GM12878 (cell line): ENCODE measurements at regions not wholly inside any gene's neighbourhood (a gene's known extent, or its start where the extent isn't known, plus 50 kb on each side); places are given as distances from the start of the nearest gene placed in this dataset.

Experiments
- ATAC-seq: fragments of 200-7000 bp; cut with Tn5 transposase; 3 replicates; pipeline ENCODE4 v1.9.1; 2020; ENCODE audit warnings: mild to moderate bottlenecking, moderate library complexity
- BruUV-seq: library from RNA; stranded (reverse); fragments of 400-500 nt; replicated peaks from 2 replicates; lab custom pipeline; 2021; lab: Mats Ljungman, UMichigan
- CTCF ChIA-PET: fragments of 300-600 bp; sonication (Branson Sonifier 250); formaldehyde crosslinking; extraction: SDS; loops from one replicate; lab custom pipeline; 2021; ENCODE audit warnings: inconsistent platforms; lab: Yijun Ruan, JAX
- POLR2A ChIA-PET: fragments of 350-600 bp; formaldehyde crosslinking; extraction: SDS; loops from one replicate; lab custom pipeline; 2021; ENCODE audit warnings: inconsistent platforms; lab: Charles Lee
- RAD21 ChIA-PET: fragments of 300-600 bp; sonication (Branson Sonifier 250); formaldehyde crosslinking; loops from one replicate; lab custom pipeline; 2023; ENCODE audit warnings: antibody characterized with exemption; ENCODE audit not compliant: unreplicated experiment; lab: Charles Lee
- SMC1A ChIA-PET: fragments of 300-600 bp; sonication (Branson Sonifier 250); formaldehyde crosslinking; loops from one replicate; lab custom pipeline; 2023; ENCODE audit not compliant: unreplicated experiment, uncharacterized antibody; lab: Charles Lee
- DNase-seq: peaks from one replicate; pipeline ENCODE4 v3.0.0-alpha.2; 2011; ENCODE audit warnings: low read depth, low spot score
- FAIRE-seq: peaks from 3 replicates; lab custom pipeline; 2011; peaks lifted over from hg19 to GRCh38; lab: Jason Lieb, UNC
- H2AFZ ChIP-seq: 2 replicates; pipeline ENCODE4 v1.6.0; 2011; ENCODE audit warnings: low read depth, low read length, control low read depth; ENCODE audit not compliant: control insufficient read depth
- H3K27ac ChIP-seq: 2 replicates; pipeline ENCODE4 v1.5.1; 2011; ENCODE audit warnings: control low read depth; ENCODE audit not compliant: control insufficient read depth, insufficient read depth
- H3K27me3 ChIP-seq, 2 experiments: replicated peaks in 1 of 2; 2 replicates each; pipeline versions ENCODE4 v1.6.0 to v1.6.1; 2011; ENCODE audit warnings: low read length in 1 of 2; ENCODE audit not compliant: control insufficient read depth in 2 of 2, insufficient read depth in 2 of 2
- H3K36me3 ChIP-seq, 2 experiments: 2 replicates each; pipeline ENCODE4 v1.5.1; 2011; ENCODE audit warnings: low read length in 1 of 2; ENCODE audit not compliant: control insufficient read depth in 2 of 2, insufficient read depth in 2 of 2
- H3K4me1 ChIP-seq: 2 replicates; pipeline ENCODE4 v1.6.1; 2011; ENCODE audit warnings: mild to moderate bottlenecking, low read length, moderate library complexity, mixed read lengths; ENCODE audit not compliant: control insufficient read depth, insufficient read depth
- H3K4me2 ChIP-seq: 2 replicates; pipeline ENCODE4 v1.6.0; 2011; ENCODE audit warnings: control low read depth; ENCODE audit not compliant: control insufficient read depth, insufficient read depth
- H3K4me3 ChIP-seq: fragments of 200-600 bp; sonication (generic); 2 replicates; pipeline ENCODE4 v1.5.1; 2016
- H3K79me2 ChIP-seq: 2 replicates; pipeline ENCODE4 v1.6.0; 2011; ENCODE audit warnings: low read length; ENCODE audit not compliant: control insufficient read depth, insufficient read depth
- H3K9ac ChIP-seq: 2 replicates; pipeline ENCODE4 v1.8.0; 2011; ENCODE audit warnings: low read length, control low read depth, mixed read lengths; ENCODE audit not compliant: control insufficient read depth, insufficient read depth
- H3K9me3 ChIP-seq: replicated peaks from 3 replicates; pipeline ENCODE4 v1.5.1; 2011; ENCODE audit warnings: mild to moderate bottlenecking, low read length; ENCODE audit not compliant: control insufficient read depth, insufficient read depth
- H4K20me1 ChIP-seq: 2 replicates; pipeline ENCODE4 v1.6.0; 2011; ENCODE audit not compliant: control insufficient read depth, insufficient read depth
- BCL11A ChIP-seq: IDR thresholded peaks from 2 replicates; pipeline ENCODE4 v1.6.1; 2011; ENCODE audit warnings: low read depth, low read length
- BRCA1 ChIP-seq: IDR thresholded peaks from 2 replicates; pipeline ENCODE4 v1.6.1; 2011; ENCODE audit warnings: low read depth, low read length, improper control_type of control experiment
- CREM ChIP-seq: IDR thresholded peaks from 2 replicates; pipeline ENCODE4 v1.6.1; 2014; ENCODE audit warnings: antibody characterized with exemption, low read depth
- EZH2 ChIP-seq: IDR thresholded peaks from 2 replicates; pipeline ENCODE4 v1.6.1; 2012; ENCODE audit warnings: low read depth, mild to moderate bottlenecking, control low read depth, inconsistent platforms, low read length, borderline replicate concordance; ENCODE audit not compliant: control insufficient read depth
- HCFC1 ChIP-seq: fragments of 150-350 bp; IDR thresholded peaks from 2 replicates; pipeline ENCODE4 v1.6.1; 2014; ENCODE audit warnings: low read length
- NR2C1 ChIP-seq: fragments of 450-650 bp; IDR thresholded peaks from 2 replicates; pipeline ENCODE4 v1.6.1; 2017; ENCODE audit warnings: antibody characterized with exemption, mild to moderate bottlenecking, moderate library complexity
- RAD51 ChIP-seq: fragments of 450-650 bp; IDR thresholded peaks from 2 replicates; pipeline ENCODE4 v1.6.1; 2016; ENCODE audit warnings: moderate library complexity, mild to moderate bottlenecking, inconsistent platforms
- RCOR1 ChIP-seq: conservative IDR thresholded peaks from 2 replicates; pipeline ENCODE4 v1.6.1; 2012; ENCODE audit warnings: low read depth, low read length, improper control_type of control experiment
- WGBS: methylation state at CpG from one replicate; pipeline ENCODE4 v1.1.6; 2016; ENCODE audit warnings: low lambda C conversion rate; ENCODE audit not compliant: insufficient replicate concordance, insufficient coverage; ENCODE audit errors: missing lambda C conversion rate; 5-methylcytosine and 5-hydroxymethylcytosine counted together
- in situ Hi-C: fragments of 300-500 bp; cut with MboI; formaldehyde crosslinking; loops from 9 replicates; pipeline ENCODE4 v1.14.3; 2018; ENCODE audit warnings: mixed read lengths
- intact Hi-C: fragments of 100-400 bp; cut with micrococcal nuclease; formaldehyde crosslinking; loops from one replicate; pipeline ENCODE4 v1.14.2; 2022; ENCODE audit not compliant: unreplicated experiment
- TF ChIP-seq, protein P1 (sequence below): fragments of 450-650 bp; IDR thresholded peaks from 2 replicates; pipeline ENCODE4 v1.6.1; 2016; ENCODE audit warnings: mild to moderate bottlenecking
- TF ChIP-seq, protein P2 (sequence below): fragments of 450-650 bp; IDR thresholded peaks from 2 replicates; pipeline ENCODE4 v1.6.1; 2018; ENCODE audit warnings: borderline replicate concordance, mild to moderate bottlenecking; ENCODE audit not compliant: partially characterized antibody

DNA sequence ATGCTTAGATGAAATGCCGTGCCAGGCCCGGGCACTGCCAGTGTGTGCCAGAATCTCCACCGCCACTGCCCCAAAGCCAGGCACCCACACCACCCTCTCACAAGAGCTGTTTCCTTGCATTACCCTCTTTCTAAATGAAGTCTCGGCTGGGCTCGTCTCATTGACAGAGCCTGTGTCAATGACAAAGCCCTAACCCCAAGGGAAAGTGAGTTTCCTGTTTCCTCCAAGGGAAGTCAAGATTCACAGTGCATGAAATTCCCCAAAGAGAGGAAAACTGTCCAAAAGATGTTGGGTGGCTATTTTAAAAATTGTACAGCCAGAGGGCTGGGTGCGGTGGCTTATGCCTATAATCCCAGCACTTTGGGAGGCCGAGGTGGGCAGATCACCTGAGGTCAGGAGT lies 75.4 kb upstream of the AKAP12 start:
- Histone ChIP-seq H3K9ac (no peak overlapping the region), H3K9me3 (no peaks in the 10 kb centered on the region), H3K4me2 (no peak overlapping the region), H3K4me1 (no peaks in the 10 kb centered on the region), H4K20me1 (no peaks in the 10 kb centered on the region), H3K36me3 (no peaks in the 10 kb centered on the region), H3K4me3 (no peak overlapping the region), H3K79me2 (no peaks in the 10 kb centered on the region), H2AFZ (no peak overlapping the region), H3K27ac (no peak overlapping the region), H3K27me3 (no peaks in the 10 kb centered on the region)
- POLR2A ChIA-PET, result no interaction called here
- SMC1A ChIA-PET, result no interaction called here
- RAD21 ChIA-PET, result no interaction called here
- CTCF ChIA-PET, result no interaction called here
- intact Hi-C loops, result no loop called here
- BruUV-seq, result no TSS peak
- ATAC-seq (no peak), FAIRE-seq (no peak), DNase-seq (no peak)
- WGBS, result 43% methylated on average over 6 of the region's 7 CpGs
- TF ChIP-seq CREM (no peak), RCOR1 (no peak), EZH2 (no peak), NR2C1 (no peak), RAD51 (no peak), HCFC1 (no peak), BRCA1 (no peak), BCL11A (no peak)
- TF ChIP-seq, protein P1, sequence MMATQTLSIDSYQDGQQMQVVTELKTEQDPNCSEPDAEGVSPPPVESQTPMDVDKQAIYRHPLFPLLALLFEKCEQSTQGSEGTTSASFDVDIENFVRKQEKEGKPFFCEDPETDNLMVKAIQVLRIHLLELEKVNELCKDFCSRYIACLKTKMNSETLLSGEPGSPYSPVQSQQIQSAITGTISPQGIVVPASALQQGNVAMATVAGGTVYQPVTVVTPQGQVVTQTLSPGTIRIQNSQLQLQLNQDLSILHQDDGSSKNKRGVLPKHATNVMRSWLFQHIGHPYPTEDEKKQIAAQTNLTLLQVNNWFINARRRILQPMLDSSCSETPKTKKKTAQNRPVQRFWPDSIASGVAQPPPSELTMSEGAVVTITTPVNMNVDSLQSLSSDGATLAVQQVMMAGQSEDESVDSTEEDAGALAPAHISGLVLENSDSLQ, result no peak
- TF ChIP-seq, protein P2, sequence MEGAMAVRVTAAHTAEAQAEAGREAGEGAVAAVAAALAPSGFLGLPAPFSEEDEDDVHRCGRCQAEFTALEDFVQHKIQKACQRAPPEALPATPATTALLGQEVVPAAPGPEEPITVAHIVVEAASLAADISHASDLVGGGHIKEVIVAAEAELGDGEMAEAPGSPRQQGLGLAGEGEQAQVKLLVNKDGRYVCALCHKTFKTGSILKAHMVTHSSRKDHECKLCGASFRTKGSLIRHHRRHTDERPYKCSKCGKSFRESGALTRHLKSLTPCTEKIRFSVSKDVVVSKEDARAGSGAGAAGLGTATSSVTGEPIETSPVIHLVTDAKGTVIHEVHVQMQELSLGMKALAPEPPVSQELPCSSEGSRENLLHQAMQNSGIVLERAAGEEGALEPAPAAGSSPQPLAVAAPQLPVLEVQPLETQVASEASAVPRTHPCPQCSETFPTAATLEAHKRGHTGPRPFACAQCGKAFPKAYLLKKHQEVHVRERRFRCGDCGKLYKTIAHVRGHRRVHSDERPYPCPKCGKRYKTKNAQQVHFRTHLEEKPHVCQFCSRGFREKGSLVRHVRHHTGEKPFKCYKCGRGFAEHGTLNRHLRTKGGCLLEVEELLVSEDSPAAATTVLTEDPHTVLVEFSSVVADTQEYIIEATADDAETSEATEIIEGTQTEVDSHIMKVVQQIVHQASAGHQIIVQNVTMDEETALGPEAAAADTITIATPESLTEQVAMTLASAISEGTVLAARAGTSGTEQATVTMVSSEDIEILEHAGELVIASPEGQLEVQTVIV, result no peak
- TF ChIP-seq, all 136 proteins: peak for 0
- in situ Hi-C loops, result no loop called here
